ENCODE measurements at regions not wholly inside any gene's neighbourhood (a gene's known extent, or its start where the extent isn't known, plus 50 kb on each side); places are given as distances from the start of the nearest gene placed in this dataset.
"Not testable (repeated sequence)": the region's sequence is repeated elsewhere in the genome, so short reads cannot be mapped to it uniquely, and the experiment has no call there.

DNA sequence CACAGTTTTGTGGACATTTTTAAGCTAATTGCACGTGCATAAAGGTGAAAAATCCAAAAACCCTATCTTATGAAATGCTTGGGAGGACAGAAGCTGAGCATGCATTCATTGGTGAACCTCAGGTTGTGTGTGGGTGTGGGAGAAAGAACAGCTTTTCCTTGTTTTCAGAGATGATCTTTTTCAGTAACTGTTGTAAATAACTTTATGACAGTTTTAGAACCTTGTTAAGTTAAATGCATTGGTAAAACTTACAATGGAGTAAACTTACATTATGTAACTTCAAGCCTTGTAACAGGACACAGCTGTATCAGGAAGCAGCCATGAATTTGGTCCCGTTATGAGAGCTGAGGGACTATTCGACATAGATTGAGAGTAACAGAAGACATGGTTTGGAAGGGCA, 587.4 kb downstream of the GALC start:
- DNase-seq, result no peak

DNA sequence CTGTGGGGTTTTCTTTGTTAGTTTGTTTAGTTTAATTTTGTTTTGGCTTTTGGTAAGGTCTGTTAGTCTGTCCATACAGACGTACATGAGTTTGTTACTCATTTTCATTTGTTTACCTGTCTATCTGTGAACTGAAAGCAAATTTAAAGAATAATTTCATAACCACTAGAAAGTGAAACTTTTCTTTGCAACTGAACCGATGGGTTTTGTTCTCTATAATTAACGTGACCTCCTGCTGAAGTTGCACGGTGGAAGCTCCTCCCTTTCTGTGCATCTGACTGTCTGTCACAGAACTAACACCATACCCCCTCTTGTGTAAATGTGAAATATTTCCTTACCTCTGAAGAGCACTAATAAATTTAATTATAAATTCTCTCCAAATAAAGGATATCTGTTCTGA, 595.5 kb downstream of the GALC start:
- DNase-seq, result no peak

DNA sequence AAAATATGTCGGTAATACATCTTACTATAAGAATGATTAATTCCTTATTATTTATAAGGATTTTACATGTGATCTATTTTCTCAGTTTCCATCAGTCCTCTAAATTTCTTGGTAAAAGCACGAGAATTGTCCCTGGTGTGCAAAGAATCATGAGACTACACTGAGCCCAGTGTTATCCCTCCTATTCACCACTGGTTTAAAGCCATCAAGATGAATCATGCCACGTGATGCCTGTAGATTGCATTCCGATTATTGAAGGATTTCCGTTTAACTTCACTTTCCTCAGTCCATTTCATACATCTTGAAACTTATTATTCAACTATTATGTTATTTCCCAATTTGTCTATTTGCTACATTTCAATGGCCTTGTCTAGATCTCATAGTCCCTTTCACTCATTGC, 601.9 kb downstream of the GALC start:
- DNase-seq, result no peak

DNA sequence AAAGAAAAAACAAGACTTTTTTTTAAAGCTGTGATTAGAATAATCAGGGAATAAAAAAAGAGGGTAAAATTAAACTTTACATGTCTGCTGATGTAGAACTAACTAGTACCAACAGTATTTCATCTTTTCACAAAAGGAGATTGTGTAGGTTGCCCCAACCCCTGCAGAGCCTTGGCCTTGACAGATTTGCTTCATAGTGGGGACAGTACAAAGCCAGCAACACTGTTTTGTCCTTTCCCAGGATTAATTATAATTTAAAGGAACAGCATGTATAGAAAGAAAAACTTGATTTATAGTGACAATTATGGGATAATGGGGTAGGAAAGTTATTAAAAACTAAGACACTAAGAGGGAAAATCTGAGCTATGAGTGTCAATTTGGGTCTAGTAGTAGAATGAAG, 604.0 kb downstream of the GALC start:
- DNase-seq, result no peak

DNA sequence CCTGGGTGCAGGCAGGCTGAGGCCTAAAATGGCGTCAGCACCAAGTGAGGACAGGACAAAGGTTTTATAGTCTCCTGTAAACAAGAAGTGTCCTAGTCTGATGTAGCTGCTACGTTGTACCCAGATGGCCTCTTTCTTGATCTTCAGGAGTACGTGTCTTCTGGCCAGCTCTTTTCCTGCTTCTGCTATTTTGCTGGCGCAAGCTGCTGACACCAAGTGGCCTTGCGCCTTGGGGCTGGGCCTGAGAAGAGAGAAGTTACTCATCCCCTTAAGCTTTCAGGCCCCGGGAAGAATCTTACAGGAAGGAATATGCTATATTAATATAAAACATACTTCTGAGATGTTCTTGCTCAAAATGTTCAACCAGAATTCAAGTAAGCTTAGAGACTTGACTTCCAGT, 605.2 kb downstream of the GALC start:
- DNase-seq, result no peak

DNA sequence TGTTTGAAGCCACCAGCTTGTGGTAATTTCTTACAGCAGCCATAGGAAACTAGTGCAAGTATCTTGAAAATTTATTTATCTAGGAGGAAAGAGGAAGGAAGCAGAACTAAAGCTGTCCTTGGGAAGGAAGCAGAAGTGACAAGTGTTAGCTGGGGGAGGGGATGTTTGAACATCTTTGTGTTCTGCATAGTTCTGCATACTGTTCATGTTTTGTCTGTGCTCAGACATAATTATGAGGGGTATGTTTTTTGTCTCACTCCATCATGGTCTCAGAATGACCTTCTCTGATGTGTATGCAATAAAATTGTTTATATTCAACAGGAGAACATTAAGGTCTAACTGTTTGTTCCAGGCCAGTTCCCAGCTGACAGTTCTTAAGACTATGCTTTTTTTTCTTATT, 606.5 kb downstream of the GALC start:
- no peak for DNase-seq

DNA sequence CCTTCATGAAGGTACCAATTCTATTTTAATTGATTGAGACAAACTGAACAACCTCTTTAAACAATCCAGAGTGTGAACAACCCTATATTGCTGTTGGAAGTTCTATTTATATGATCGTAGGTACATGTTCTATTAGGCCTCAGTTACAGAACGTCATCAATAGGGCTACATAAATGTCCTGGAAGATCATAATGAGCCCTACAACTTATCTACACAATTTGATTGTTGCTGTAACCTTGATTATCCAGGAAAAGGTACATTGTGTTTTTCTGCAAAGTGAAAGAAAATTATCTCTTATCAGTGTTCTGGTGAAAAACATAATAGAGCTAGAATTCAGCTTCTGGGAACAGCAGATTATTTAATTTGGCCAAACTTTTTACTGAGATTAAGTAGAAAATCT, 612.9 kb downstream of the GALC start:
- no peak for DNase-seq

DNA sequence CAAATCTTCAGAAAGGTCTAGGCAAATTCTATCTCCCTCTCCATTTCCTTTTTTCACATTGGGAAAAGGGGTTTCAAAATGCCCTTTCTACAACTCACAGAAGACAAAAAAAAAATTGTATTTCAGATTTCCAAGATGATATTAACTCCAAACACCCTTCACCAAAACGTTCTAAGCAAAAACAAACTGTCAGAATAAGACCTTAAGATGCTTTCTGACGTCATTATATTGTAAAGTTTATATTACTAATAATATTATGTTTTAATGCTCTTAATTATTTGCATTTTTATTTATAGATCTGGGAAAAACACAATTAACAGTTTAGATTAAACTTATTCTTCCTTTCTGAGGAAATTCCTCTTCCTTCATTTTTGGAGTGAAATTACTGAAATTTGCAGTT, 624.2 kb downstream of the GALC start:
- no peak for DNase-seq

DNA sequence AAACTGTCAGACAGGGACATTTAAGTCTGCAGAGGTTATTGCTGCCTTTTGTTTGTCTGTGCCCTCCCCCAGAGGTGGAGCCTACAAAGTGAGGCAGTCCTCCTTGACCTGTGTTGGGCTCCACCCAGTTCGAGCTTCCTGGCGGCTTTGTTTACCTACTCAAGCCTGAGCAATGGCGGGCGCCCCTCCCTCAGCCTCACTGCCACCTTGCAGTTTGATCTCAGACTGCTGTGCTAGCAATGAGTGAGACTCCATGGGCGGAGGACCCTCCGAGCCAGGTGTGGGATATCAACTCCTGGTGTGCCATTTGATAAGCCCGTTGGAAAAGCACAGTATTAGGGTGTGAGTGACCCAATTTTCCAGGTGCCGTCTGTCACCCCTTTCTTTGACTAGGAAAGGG, 632.7 kb downstream of the GALC start:
- DNase-seq, result not testable (repeated sequence)

DNA sequence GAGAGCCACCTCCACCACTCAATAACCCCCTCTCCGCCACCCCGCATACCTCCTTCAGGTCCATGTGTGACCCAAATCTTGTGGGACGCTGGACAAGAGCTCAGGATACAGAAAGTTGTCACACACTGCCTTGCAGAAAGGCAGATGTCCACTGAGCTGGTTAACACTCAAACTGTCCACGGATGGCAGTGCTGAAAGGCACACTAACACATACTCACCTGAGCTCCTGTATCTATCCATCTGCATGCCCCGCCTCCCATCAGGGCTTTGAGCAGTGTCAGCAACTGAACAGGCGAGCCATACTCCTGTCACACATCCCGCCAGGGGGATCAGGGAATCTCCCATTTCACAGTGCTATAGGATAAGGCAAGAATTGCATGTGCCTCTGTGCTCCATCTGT, 642.0 kb downstream of the GALC start:
- DNase-seq, result no peak

DNA sequence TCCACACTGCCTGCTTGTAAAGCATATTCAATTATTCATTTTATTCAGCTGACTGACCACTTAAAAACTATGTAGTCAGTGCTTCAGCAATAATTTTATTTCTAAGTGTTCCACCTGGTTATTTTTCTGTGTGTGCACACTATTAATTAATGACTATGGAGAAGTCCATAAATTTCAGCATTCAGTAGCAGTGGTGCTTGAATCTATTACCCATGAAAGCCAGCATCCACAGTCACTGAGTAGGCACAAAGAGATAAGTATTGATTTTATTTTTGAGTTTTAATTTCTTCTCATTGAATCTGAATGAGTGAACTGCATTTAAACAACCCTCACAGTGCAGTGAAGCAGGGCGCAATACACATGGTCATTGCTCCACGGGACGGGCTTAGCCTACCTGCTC, 643.1 kb downstream of the GALC start:
- DNase-seq, result no peak

DNA sequence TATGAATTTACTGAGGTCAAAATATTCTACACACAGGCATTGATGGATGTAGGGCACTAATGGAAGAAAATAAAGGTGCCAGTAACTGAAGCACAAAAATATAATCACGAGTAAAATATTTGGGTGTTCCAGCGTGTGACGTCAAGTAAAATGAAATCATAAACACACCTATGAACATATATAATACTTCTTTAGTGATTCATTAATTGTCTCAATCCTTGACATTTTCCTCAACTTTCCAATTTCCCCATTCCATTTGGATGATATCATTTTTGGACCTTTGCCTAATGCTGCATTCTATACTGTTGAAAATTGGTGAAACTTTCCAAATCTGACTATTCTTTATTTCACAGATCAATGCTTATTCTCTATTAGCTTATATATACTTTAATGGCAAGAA, 649.3 kb downstream of the GALC start:
- DNase-seq, result no peak

DNA sequence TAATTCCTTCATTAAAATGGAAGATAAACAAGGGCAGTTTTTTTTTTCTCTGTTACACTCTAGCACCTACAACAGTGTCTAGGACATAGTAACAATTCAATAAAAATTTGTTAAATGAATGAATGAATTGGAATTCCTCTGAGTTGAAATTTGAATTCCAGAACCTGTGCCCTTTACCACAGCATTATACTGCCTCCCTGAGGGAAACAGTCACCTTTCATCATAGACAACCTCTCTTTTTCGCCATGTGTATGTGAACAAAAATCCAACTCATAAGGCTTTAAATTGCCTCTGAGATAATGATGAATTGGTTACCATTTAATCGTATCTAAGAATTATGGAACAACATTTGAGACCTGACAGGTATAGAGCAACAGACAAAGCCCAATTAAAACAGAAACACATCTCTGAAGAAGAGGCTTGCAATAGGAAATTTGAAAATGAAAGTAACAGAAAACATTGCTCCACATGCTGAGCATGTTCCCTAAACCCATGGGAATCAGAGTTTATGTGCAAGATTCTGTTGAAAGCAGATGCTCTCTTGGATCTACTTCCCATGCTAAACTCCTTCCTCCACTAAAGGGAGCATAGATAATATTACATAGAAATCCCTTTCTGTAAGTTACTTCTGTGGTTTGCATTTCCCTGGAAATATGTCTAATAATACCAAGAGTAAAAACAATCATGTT, 657.8 kb downstream of the GALC start:
- DNase-seq, result no peak

DNA sequence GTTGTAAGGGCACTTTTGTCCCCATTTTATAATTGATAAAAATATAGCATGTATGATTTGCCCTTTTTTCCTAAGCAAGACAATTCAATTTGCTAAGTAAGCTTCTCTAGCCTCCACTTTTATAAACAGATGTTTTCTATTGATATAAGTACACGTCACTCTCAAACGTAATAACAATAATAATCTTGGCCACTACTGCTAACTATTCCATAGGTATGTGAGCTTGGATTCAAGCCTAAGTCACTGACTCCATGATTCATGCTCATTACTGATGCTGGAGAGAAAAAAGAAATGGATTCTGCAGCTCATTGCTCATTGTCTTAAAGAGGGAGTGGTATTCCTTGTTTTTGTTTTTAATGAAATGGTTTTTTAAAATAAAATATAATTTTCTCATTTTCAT, 661.0 kb downstream of the GALC start:
- no peak for DNase-seq

DNA sequence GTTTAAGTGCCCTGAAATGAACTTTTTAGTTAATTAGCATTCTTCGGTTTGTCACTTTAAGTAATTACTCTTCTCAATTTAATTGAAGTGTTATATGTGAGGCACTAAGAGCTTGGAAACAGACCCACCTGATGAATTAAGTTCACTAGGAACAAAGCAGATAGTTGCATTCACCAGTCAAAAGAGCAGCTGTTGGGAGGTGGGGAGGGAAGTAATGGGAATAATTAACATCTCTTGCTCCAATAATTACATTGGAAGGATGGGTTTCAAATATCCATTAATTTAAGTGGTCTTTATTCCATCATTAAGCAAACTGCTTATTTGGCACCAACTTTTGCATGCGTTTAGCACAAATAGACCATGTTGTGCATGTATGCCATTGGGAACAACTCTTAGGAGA, 667.2 kb downstream of the GALC start:
- DNase-seq, result peak; percentile 83

DNA sequence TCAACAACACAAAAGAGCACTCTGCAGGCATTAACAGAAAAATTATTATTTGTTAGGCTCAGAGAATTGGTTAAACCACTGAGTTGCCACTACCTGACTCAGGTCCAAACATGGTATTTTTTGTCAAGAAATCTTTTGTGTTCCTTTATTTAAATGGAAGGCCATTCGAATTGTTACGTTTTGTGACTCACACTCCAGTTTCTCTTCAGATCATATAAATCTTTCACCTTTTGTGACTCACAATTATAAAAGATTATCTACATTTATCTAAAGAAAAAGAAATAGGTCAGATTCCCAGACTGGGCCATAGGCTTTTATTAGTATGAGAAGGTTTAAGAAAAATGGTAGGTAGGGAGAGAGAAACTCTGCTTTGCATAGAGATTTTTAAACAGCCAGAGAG, 669.8 kb downstream of the GALC start:
- no peak for DNase-seq

DNA sequence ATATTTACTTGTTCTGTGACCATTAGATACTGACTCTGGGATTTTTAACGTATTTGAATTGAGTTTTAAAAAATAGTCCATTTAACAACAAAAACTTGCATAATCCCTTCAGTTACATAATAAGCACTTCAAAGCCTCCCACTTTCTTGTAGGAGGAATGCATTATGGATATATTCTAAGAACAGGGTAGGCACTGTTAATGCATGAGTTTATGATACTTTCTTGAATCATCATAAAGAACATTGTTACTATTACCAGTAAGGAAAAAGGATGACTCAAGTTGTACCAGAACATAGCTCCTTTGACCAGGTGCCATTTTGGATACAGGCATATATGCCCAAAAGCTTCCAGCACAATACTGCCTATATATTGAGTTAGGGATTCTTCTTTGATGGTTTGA, 671.4 kb downstream of the GALC start:
- DNase-seq, result no peak

DNA sequence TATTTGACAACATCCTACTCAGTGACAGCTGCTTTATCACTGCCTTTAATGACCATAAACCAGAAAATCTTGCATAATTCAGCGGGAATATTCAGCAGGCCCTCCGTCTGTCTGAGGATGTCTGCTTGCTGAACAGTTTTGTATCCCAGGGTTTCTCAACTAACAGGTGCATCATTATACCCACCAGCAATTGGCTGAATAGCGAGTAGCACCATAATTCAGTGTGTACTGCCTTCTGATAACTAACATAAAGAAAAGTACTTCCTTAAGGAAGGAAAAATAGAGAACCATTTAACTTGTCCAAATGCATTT, 680.1 kb downstream of the GALC start:
- DNase-seq, result no peak

DNA sequence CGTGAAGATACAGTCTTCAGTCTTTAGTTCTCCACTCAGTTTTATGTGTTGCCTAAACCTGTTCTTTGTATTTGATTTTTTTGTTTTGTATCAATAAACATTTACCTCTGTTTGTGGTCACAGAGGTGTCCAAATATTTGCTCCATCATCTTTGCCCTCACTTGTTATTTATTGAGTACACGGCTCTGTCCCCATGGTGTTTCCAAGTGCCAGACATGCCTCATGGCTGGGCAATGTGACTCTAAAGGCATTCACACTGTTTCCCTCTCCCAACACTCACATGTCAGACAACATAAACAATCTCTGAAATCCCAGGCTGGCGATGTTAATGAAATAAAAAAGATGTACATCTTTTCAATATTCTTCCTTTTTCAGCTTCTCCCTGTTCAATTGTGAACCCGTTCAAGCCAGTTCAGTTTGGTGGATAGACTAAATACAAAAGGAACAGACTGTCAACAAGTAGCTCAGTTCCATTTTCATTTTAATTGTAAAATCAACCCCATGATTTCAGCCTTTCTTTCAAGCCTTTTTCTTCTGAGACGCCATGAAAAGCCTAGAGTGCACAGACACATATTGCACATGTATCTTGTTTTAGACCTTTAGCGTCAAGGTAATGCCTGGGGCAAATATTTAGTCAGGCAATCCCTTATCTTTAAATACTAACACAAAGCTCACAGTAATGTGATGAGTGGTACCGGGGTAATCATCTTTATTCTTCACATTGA, 680.7 kb downstream of the GALC start:
- DNase-seq, result no peak

DNA sequence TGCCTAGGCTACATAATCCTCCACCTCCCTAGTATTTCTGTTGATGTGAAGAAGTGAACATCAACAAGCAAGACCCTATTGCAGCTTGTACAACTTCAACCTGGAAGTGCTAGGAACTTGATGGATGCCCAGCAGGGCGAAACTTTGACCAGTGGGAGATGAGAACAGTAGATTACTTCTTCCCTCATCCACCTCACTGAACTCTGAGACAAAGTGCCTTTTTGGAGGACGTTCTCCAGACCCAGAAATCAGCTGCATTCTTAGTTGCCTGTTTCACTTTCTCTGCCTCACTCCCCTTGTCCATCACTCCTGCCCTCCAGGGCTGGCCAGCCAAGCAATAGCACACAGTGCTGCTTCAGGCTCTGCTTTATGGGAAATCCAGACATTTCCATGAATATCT, 683.4 kb downstream of the GALC start:
- DNase-seq, result no peak

DNA sequence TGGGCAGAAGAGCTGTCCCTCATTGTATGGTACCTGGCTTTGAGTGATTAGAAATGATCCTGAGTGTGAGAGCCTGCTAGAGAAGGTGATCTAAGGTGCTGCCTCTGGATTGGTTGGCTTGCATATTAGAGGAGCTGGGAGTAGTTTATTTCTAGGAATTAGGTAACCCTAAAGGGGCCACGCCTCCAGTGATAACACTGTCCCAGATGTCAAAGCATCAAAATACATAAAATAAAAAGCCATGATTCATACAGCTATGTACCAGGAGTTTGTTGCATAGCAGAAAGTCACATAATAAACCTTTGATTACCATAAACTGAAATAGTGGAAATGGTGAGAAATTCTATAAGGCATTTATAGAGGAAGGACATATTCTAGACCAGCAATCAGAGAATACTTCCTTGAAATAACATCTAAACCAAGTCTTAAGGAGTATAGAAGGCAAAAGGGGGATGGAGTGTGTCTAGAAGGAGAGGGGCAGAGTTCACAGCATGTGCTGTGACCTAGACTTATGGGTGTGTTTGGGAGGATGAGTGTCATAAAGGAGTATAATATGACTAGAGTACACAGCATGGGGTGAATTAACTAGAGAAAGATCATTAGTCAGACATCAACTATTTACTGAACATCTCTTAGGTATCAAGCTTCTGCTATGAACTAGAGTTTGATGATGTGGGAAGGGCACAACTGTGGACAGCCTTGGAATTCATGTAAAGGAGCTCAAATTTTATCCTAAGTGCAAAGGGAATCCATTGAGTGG, 686.4 kb downstream of the GALC start:
- no peak for DNase-seq

DNA sequence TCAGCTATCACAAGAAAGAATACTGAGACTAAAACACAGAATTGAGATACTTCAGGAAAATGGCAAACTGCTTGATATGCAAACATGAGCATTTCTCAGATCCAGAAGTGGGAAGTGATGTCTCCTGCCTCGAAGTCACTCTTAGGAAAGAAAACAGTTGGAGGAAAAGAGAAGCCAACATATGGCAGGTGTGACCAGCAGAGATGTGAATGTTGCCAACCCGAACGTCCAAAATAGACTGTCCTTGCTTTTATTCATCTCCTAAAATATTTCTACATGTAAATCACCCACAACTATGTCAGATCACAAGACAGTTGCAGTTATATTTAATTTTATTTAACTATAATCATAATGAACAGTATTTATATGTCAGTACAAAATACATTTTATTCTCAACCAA, 687.6 kb downstream of the GALC start:
- DNase-seq, result no peak

DNA sequence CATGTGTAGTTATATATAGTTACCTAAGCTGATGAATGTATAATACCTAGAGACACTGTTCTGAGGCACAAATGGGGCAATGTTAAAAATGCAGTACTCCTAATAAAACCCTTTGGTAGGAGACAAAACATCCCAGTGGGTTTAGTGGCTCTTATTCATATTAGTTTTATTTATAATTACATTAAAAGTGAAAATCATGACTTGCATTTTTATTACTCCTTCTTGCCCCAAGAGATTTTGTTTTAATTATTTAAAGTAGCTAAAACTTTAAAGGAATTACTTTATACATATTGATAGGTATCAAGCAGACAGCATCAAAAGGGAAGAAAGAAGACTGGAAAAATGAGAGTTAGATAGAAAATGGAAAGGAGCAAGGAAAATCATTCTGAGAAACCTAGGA, 688.6 kb downstream of the GALC start:
- DNase-seq, result no peak

DNA sequence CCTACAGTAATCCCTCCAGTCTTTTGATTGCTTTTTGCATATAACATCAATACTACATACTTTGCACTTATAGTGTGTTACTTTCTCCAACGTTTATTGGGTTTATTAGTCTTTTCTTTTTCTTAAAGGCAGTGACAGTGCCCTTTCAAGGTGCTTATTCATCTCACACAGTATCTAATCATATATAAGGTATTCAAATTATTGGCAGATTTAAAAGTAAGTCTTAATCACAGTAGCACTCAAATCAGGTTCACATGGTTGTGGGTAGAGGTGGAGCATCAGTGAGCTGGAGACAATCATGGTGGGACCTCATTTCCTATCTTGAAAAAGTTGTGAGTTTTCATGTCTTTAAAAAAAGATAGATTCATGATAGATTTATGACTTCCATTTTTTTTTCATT, 706.2 kb downstream of the GALC start:
- no peak for DNase-seq

DNA sequence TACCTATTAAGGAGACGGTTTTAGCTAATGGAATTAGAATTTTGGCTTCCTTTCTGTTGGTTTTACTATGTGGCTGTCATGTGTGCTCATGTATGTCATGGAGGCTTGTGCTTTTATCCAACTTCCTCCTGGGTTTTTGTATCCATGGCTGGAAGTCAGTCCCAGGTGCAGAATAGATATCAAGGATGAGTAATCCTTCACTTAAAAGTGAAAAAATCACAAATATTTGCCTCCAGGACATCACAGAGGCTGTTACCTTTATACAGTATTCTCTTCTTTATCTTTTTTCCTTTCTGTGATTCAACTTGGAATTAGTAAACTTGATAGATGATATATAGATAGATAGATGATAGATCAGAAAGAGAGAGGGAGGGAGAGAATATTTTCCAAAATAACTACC, 706.8 kb downstream of the GALC start:
- no peak for DNase-seq

Data from NCI-H524 treated with DMSO at 0.1 percent for 48 hours (cell line).